H9 (cell line): ENCODE measurements at regions not wholly inside any gene's neighbourhood (a gene's known extent, or its start where the extent isn't known, plus 50 kb on each side); places are given as distances from the start of the nearest gene placed in this dataset.

Experiments
- DNase-seq: peaks from one replicate; pipeline ENCODE4 v3.0.0-alpha.2; 2017
- H2AFZ ChIP-seq: one replicate; pipeline ENCODE4 v1.6.1; 2013; ENCODE audit warnings: mild to moderate bottlenecking, low read length, control low read depth, moderate library complexity
- H2AK5ac ChIP-seq: 2 replicates; pipeline ENCODE4 v1.6.1; 2013; ENCODE audit warnings: low read length, control low read depth, mixed read lengths; ENCODE audit not compliant: insufficient read length
- H2BK120ac ChIP-seq: one replicate; pipeline ENCODE4 v1.6.1; 2013; ENCODE audit warnings: low read depth, mild to moderate bottlenecking, low read length, control low read depth, inconsistent platforms; ENCODE audit not compliant: poor library complexity, severe bottlenecking
- H2BK12ac ChIP-seq: 2 replicates; pipeline ENCODE4 v1.6.1; 2013; ENCODE audit warnings: low read length, control low read depth, mixed read lengths, low read depth; ENCODE audit not compliant: insufficient read length
- H2BK15ac ChIP-seq: 2 replicates; pipeline ENCODE4 v1.6.1; 2013; ENCODE audit warnings: low read depth, low read length, control low read depth
- H2BK20ac ChIP-seq: one replicate; pipeline ENCODE4 v1.6.1; 2013; ENCODE audit warnings: low read depth, mild to moderate bottlenecking, low read length, control low read depth, inconsistent platforms; ENCODE audit not compliant: poor library complexity, severe bottlenecking
- H2BK5ac ChIP-seq: 2 replicates; pipeline ENCODE4 v1.6.1; 2013; ENCODE audit warnings: low read length, control low read depth, mixed read lengths; ENCODE audit not compliant: insufficient read length
- H3K14ac ChIP-seq: 2 replicates; pipeline ENCODE4 v1.6.1; 2013; ENCODE audit warnings: low read length, control low read depth; ENCODE audit not compliant: insufficient read depth
- H3K18ac ChIP-seq: 2 replicates; pipeline ENCODE4 v1.6.1; 2013; ENCODE audit warnings: low read depth, mild to moderate bottlenecking, mixed read lengths, low read length, control low read depth; ENCODE audit not compliant: insufficient read length
- H3K23ac ChIP-seq: 2 replicates; pipeline ENCODE4 v1.6.1; 2013; ENCODE audit warnings: low read length, control low read depth, mixed read lengths, low read depth; ENCODE audit not compliant: insufficient read length
- H3K23me2 ChIP-seq: 2 replicates; pipeline ENCODE4 v1.6.1; 2013; ENCODE audit warnings: low read depth, mild to moderate bottlenecking, mixed read lengths, low read length, control low read depth; ENCODE audit not compliant: insufficient read length, poor library complexity, severe bottlenecking
- H3K27ac ChIP-seq: 2 replicates; pipeline ENCODE4 v1.5.1; 2013; ENCODE audit warnings: low read length, control low read depth, mixed read lengths, low read depth; ENCODE audit not compliant: insufficient read length
- H3K27me3 ChIP-seq: 2 replicates; pipeline ENCODE4 v1.6.1; 2013; ENCODE audit warnings: low read length, control low read depth, inconsistent platforms; ENCODE audit not compliant: insufficient read depth
- H3K4ac ChIP-seq: 2 replicates; pipeline ENCODE4 v1.6.1; 2013; ENCODE audit warnings: low read depth, mild to moderate bottlenecking, control low read depth, inconsistent platforms, low read length, moderate library complexity
- H3K4me1 ChIP-seq: 2 replicates; pipeline ENCODE4 v1.6.1; 2013; ENCODE audit warnings: low read length, control low read depth, inconsistent platforms; ENCODE audit not compliant: insufficient read depth
- H3K4me2 ChIP-seq: 2 replicates; pipeline ENCODE4 v1.6.1; 2013; ENCODE audit warnings: low read length, control low read depth, mixed read lengths; ENCODE audit not compliant: insufficient read length, insufficient read depth
- H3K56ac ChIP-seq: 2 replicates; pipeline ENCODE4 v1.6.1; 2013; ENCODE audit warnings: low read depth, mild to moderate bottlenecking, mixed read lengths, low read length, control low read depth; ENCODE audit not compliant: insufficient read length
- H3K79me1 ChIP-seq: 2 replicates; pipeline ENCODE4 v1.6.1; 2013; ENCODE audit warnings: low read depth, mild to moderate bottlenecking, moderate library complexity, low read length, control low read depth, inconsistent platforms; ENCODE audit not compliant: insufficient read depth, poor library complexity, severe bottlenecking
- H3K79me2 ChIP-seq: 2 replicates; pipeline ENCODE4 v1.6.1; 2013; ENCODE audit warnings: low read length, control low read depth, inconsistent platforms; ENCODE audit not compliant: insufficient read depth
- H3K9ac ChIP-seq: 2 replicates; pipeline ENCODE4 v1.6.1; 2013; ENCODE audit warnings: low read length, control low read depth, mixed read lengths; ENCODE audit not compliant: insufficient read length; ENCODE audit errors: extremely low read depth
- H3K9me3 ChIP-seq: one replicate; pipeline ENCODE4 v1.6.1; 2013; ENCODE audit warnings: low read depth, low read length, inconsistent platforms; ENCODE audit not compliant: control insufficient read depth
- H3T11ph ChIP-seq: one replicate; pipeline ENCODE4 v1.6.1; 2013; ENCODE audit warnings: mild to moderate bottlenecking, low read length, control low read depth, inconsistent platforms
- H4K20me1 ChIP-seq: one replicate; pipeline ENCODE4 v1.6.1; 2013; ENCODE audit not compliant: control insufficient read depth, insufficient read length, insufficient read depth
- H4K5ac ChIP-seq: 2 replicates; pipeline ENCODE4 v1.6.1; 2013; ENCODE audit warnings: low read depth, mild to moderate bottlenecking, mixed read lengths, low read length, control low read depth; ENCODE audit not compliant: insufficient read length
- H4K8ac ChIP-seq: replicated peaks from 2 replicates; pipeline ENCODE4 v1.6.1; 2013; ENCODE audit warnings: low read length, control low read depth, mixed read lengths, low read depth; ENCODE audit not compliant: insufficient read length
- H4K91ac ChIP-seq: 2 replicates; pipeline ENCODE4 v1.6.1; 2013; ENCODE audit warnings: low read depth, mild to moderate bottlenecking, moderate library complexity, mixed read lengths, low read length, control low read depth; ENCODE audit not compliant: insufficient read length
- H3K27ac Mint-ChIP-seq, 3 experiments: 2 replicates in 2 of 3; 3 replicates in 1 of 3; pipeline ENCODE4 v1.8.0; 2020 to 2021; ENCODE audit warnings: mixed read lengths in 3 of 3, mild to moderate bottlenecking in 1 of 3, moderate library complexity in 1 of 3
- H3K27me3 Mint-ChIP-seq: 2 replicates; pipeline ENCODE4 v1.8.0; 2021; ENCODE audit warnings: low read depth, mild to moderate bottlenecking, moderate library complexity, mixed read lengths
- H3K36me3 Mint-ChIP-seq, 3 experiments: 2 replicates in 2 of 3; 3 replicates in 1 of 3; pipeline ENCODE4 v1.8.0; 2020 to 2021; ENCODE audit warnings: low read depth in 3 of 3, mixed read lengths in 3 of 3; ENCODE audit not compliant: insufficient read depth in 1 of 3
- H3K4me1 Mint-ChIP-seq, 2 experiments: 2 replicates each; pipeline ENCODE4 v1.8.0; 2020; ENCODE audit warnings: mixed read lengths in 2 of 2
- H3K4me3 Mint-ChIP-seq, 2 experiments: 2 replicates in 1 of 2; 3 replicates in 1 of 2; pipeline ENCODE4 v1.8.0; 2020 to 2021; ENCODE audit warnings: mild to moderate bottlenecking in 2 of 2, mixed read lengths in 2 of 2, moderate library complexity in 1 of 2
- H3K9me3 Mint-ChIP-seq, 2 experiments: 2 replicates in 1 of 2; 3 replicates in 1 of 2; pipeline ENCODE4 v1.8.0; 2020; ENCODE audit warnings: mild to moderate bottlenecking in 2 of 2, mixed read lengths in 2 of 2, moderate library complexity in 1 of 2
- WGBS: extraction: QIAGEN DNeasy Blood & Tissue Kit; methylation state at CpG from one replicate; pipeline ENCODE4 v1.1.7; 2013; ENCODE audit warnings: missing lambda C conversion rate, low lambda C conversion rate, mixed read lengths; ENCODE audit not compliant: insufficient read length; ENCODE audit errors: extremely low coverage; 5-methylcytosine and 5-hydroxymethylcytosine counted together
- TF ChIP-seq, protein P1 (sequence below): fragments of 200-600 bp; sonication (generic); conservative IDR thresholded peaks from 3 replicates; pipeline ENCODE4 v1.8.0; 2021; ENCODE audit warnings: antibody characterized with exemption, mild to moderate bottlenecking

GRCh38 chr4:74674750-74675149, 119.6 kb downstream of the BTC start:
- Histone ChIP-seq H2AK5ac (no peak overlapping the region), H4K91ac (no peak overlapping the region), H2BK12ac (no peak overlapping the region), H2BK5ac (no peak overlapping the region), H3K18ac (no peak overlapping the region), H4K8ac (no peak overlapping the region), H2BK120ac (no peak overlapping the region), H4K5ac (no peak overlapping the region), H3K4me1 (no peaks in the 10 kb centered on the region), H3K14ac (no peak overlapping the region), H3K9me3 (no peaks in the 10 kb centered on the region), H2BK15ac (no peak overlapping the region), H3K23ac (no peak overlapping the region), H3K56ac (no peak overlapping the region), H3K4me2 (no peak overlapping the region), H4K20me1 (no peaks in the 10 kb centered on the region), H2BK20ac (no peak overlapping the region), H3T11ph (no peak overlapping the region), H3K27me3 (no peaks in the 10 kb centered on the region), H3K27ac (no peak overlapping the region), H3K79me1 (no peaks in the 10 kb centered on the region), H3K9ac (no peak overlapping the region), H3K79me2 (no peaks in the 10 kb centered on the region), H3K4ac (no peak overlapping the region), H2AFZ (no peak overlapping the region), H3K23me2 (no peaks in the 10 kb centered on the region)
- no peaks in the 10 kb centered on the region for H3K9me3 Mint-ChIP-seq
- no peaks in the 10 kb centered on the region; a peak in 1 of 7 replicates for H3K36me3 Mint-ChIP-seq
- peaks cover 6 to 7% of the 10 kb centered on the region in 2 experiments; a peak in 3 of 4 replicates for H3K4me1 Mint-ChIP-seq
- H3K27me3 Mint-ChIP-seq, result no peaks in the 10 kb centered on the region
- no peak overlapping the region for H3K27ac Mint-ChIP-seq
- no CpG with 5 or more reads among the region's 1 CpG for WGBS
- DNase-seq, result no peak
- H3K4me3 Mint-ChIP-seq, result no peak overlapping the region
- TF ChIP-seq, protein P1, sequence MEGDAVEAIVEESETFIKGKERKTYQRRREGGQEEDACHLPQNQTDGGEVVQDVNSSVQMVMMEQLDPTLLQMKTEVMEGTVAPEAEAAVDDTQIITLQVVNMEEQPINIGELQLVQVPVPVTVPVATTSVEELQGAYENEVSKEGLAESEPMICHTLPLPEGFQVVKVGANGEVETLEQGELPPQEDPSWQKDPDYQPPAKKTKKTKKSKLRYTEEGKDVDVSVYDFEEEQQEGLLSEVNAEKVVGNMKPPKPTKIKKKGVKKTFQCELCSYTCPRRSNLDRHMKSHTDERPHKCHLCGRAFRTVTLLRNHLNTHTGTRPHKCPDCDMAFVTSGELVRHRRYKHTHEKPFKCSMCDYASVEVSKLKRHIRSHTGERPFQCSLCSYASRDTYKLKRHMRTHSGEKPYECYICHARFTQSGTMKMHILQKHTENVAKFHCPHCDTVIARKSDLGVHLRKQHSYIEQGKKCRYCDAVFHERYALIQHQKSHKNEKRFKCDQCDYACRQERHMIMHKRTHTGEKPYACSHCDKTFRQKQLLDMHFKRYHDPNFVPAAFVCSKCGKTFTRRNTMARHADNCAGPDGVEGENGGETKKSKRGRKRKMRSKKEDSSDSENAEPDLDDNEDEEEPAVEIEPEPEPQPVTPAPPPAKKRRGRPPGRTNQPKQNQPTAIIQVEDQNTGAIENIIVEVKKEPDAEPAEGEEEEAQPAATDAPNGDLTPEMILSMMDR, result no peak
